OCI-LY1 (cell line): ENCODE measurements at regions not wholly inside any gene's neighbourhood (a gene's known extent, or its start where the extent isn't known, plus 50 kb on each side); places are given as distances from the start of the nearest gene placed in this dataset.

Source experiments
- CTCF ChIP-seq: fragments of 200-600 bp; sonication (generic), shearing (Covaris generic); IDR thresholded peaks from 2 replicates; pipeline ENCODE4 v1.5.1; 2017; ENCODE audit warnings: mild to moderate bottlenecking, antibody characterized with exemption, low read length, moderate library complexity, mixed read lengths
- EZH2 ChIP-seq: fragments of 200-600 bp; sonication (generic), shearing (Covaris generic); IDR thresholded peaks from 2 replicates; pipeline ENCODE4 v1.8.0; 2017; ENCODE audit warnings: borderline replicate concordance, mixed run types, mild to moderate bottlenecking, antibody characterized with exemption, low read length, moderate library complexity, mixed read lengths

DNA sequence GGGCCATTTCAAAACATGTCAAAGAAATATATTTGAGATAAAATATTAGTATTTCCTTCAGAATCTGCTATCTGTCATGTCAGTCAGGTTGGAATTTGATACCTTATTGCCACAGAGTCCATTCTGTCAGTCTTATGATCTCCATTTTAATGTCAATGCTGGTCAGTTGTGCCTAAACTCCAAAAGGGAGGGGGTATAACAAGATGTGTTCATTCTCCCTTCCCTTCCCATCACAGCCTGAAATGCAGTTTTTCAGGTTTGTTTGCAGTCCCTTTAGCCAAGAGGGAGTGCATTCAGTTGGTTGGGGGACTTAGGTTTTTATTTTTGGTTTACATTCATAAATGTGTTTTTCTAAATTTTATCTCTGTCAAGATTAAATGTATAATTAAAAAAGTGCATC, 59.8 kb upstream of the INHBA start:
- TF ChIP-seq CTCF (no peak), EZH2 (no peak)
